ENCODE measurements at regions not wholly inside any gene's neighbourhood (a gene's known extent, or its start where the extent isn't known, plus 50 kb on each side); places are given as distances from the start of the nearest gene placed in this dataset.
"Not testable (repeated sequence)": the region's sequence is repeated elsewhere in the genome, so short reads cannot be mapped to it uniquely, and the experiment has no call there.

GRCh38 chr10:33052915-33053810 lies 95.1 kb upstream of the ITGB1 start:
- TF ChIP-seq CTCF (IDR thresholded peaks at IDR 0.05; ENCODE audit: low read length, missing control alignments) = no peak
- H3K4me3 ChIP-seq (replicated peaks; ENCODE audit: low read depth, low read length) = no peak overlapping the region

GRCh38 chr10:33052263-33052875 lies 94.3 kb upstream of the ITGB1 start:
- no peak overlapping the region for H3K4me3 ChIP-seq (replicated peaks; ENCODE audit: low read depth, low read length)
- no peak for DNase-seq (ENCODE audit: low read depth)
- no peak for TF ChIP-seq CTCF (IDR thresholded peaks at IDR 0.05; ENCODE audit: low read length, missing control alignments)

More at GRCh38 chr10:33052915-33053810, 95.1 kb upstream of the ITGB1 start:
- no peak for DNase-seq (ENCODE audit: low read depth)

- not testable (repeated sequence) for H3K4me3 ChIP-seq (replicated peaks; ENCODE audit: low read depth, low read length); DNase-seq (ENCODE audit: low read depth)
Measured at GRCh38 chr10:33049963-33050920, 92.2 kb upstream of the ITGB1 start.

- DNase-seq (ENCODE audit: low read depth) = no peak
- TF ChIP-seq CTCF (IDR thresholded peaks at IDR 0.05; ENCODE audit: low read length, missing control alignments) = no peak
- no peak overlapping the region for H3K4me3 ChIP-seq (replicated peaks; ENCODE audit: low read depth, low read length)
Measured at GRCh38 chr10:33048223-33048622, 90.2 kb upstream of the ITGB1 start.

DNA sequence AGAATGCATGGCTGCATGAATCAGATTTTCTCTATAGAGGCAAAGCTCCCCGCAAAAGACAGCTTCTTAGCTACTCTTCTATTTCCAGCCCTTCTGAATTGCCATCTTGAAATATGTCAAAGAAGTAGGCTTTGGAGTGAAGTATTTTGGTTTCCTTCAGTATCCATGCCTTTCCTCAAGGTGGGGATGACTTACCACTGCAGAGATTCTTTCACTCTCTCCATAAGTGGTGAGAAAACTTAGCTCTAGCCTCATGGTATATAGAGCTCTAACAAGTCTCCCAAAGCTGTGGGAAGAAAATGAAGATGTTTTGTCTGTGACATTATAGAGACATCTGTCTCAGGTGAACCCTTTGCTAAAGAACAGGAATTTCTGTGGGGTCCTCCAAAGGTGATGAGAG lies 89.6 kb upstream of the ITGB1 start:
- DNase-seq (ENCODE audit: low read depth) = peak; percentile 8
- H3K4me3 ChIP-seq (replicated peaks; ENCODE audit: low read depth, low read length) = no peak overlapping the region
- no peak for TF ChIP-seq CTCF (IDR thresholded peaks at IDR 0.05; ENCODE audit: low read length, missing control alignments)

DNA sequence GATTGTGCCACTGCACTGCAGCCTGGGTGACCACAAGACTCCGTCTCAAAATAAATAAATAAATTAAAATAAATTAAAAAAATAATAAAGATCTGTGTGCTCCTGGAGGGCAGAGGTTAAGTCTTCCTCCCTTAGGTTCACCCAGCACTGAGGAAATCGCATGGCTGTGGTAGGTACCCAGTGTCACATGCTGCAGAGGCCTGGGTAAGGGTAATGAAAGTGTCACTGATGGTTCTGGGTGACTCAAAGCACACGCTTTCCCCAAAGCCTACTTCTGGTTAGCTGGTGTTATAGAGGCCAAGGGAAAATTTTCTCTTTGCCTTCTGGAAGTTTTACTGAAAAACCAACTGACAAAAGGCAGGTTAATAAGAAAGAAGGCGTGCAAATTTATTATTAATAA lies 88.8 kb upstream of the ITGB1 start:
- DNase-seq (ENCODE audit: low read depth) = no peak
- TF ChIP-seq CTCF (IDR thresholded peaks at IDR 0.05; ENCODE audit: low read length, missing control alignments) = no peak
- H3K4me3 ChIP-seq (replicated peaks; ENCODE audit: low read depth, low read length) = no peak overlapping the region

GRCh38 chr10:33045421-33045820 lies 87.4 kb upstream of the ITGB1 start:
- no peak for TF ChIP-seq CTCF (IDR thresholded peaks at IDR 0.05; ENCODE audit: low read length, missing control alignments)
- H3K4me3 ChIP-seq (replicated peaks; ENCODE audit: low read depth, low read length) = no peak overlapping the region
- DNase-seq (ENCODE audit: low read depth) = no peak

All from fibroblast of pulmonary artery (primary cell).